ENCODE measurements at regions not wholly inside any gene's neighbourhood (a gene's known extent, or its start where the extent isn't known, plus 50 kb on each side); places are given as distances from the start of the nearest gene placed in this dataset.
"Not testable (repeated sequence)": the region's sequence is repeated elsewhere in the genome, so short reads cannot be mapped to it uniquely, and the experiment has no call there.

DNA sequence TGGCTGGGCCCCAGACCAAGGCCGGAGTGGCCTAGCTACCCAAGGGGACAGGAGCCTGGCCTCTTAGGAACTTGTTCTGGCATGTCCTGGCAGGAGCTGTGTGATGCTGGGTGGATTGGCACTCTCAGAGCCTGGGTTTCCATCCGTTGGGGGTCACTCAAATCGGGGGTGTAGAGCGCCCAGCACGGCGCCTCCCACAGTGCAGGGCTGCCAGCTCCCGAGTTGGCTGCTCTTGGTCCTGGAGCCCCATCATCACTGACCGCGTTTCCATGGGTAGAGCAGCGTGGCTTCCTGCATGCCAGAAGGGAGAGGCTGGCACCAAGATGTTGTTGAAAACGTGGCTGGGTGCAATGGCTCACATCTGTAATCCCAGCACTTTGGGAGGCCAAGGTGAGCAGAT lies 70.3 kb downstream of the UNCX start:
- Histone ChIP-seq H3K27me3 (ENCODE audit: control insufficient read depth, insufficient read depth, low read length) (peaks cover 20% of the 10 kb centered on the region), H3K4me1 (ENCODE audit: control insufficient read depth, insufficient read depth, low read length) (no peaks in the 10 kb centered on the region), H3K36me3 (ENCODE audit: control insufficient read depth, insufficient read depth, low read length) (no peaks in the 10 kb centered on the region), H3K9ac (ENCODE audit: low read length) (no peak overlapping the region), H3K9me3 (ENCODE audit: control insufficient read depth, low read length) (no peaks in the 10 kb centered on the region), H3K4me3 (ENCODE audit: low read length) (no peak overlapping the region)

DNA sequence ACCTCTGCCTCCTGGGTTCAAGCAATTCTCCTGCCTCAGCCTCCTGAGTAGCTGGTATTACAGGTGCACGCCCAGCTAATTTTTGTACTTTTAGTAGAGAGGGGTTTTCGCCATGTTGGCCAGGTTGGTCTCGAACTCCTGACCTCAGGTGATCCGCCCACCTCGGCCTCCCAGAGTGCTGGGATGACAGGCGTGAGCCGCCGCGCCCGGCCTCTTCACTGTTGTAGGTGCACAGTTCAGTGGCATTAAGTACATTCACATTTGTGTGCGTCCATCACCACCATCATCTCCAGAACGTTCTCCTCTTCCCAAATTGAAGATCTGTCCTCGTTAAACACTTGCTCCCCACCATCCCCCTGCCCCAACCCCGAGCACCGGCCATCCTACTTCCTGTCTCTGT lies 71.3 kb downstream of the UNCX start:
- H3K4me3 ChIP-seq (ENCODE audit: low read length); H3K9me3 ChIP-seq (ENCODE audit: control insufficient read depth, low read length); H3K9ac ChIP-seq (ENCODE audit: low read length); H3K27me3 ChIP-seq (ENCODE audit: control insufficient read depth, insufficient read depth, low read length); H3K36me3 ChIP-seq (ENCODE audit: control insufficient read depth, insufficient read depth, low read length); H3K4me1 ChIP-seq (ENCODE audit: control insufficient read depth, insufficient read depth, low read length): not testable (repeated sequence)

DNA sequence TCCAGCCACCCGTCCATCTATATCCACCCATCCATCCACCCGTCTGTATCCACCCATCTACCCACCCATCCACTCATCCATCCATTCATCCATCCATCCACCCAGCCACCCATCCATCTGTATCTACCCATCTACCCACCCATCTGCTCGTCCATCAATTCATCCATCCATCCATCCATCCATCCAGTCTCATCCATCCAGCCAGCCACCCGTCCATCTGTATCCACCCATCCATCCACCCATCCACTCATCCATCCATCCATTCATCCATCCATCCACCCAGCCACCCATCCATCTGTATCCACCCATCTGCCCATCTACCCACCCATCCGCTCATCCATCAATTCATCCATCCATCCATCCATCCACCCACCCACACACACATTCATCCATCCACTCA lies 73.2 kb downstream of the UNCX start:
- Histone ChIP-seq H3K9me3 (ENCODE audit: control insufficient read depth, low read length) (no peaks in the 10 kb centered on the region), H3K9ac (ENCODE audit: low read length) (no peak overlapping the region), H3K4me3 (ENCODE audit: low read length) (no peak overlapping the region), H3K4me1 (ENCODE audit: control insufficient read depth, insufficient read depth, low read length) (no peaks in the 10 kb centered on the region), H3K36me3 (ENCODE audit: control insufficient read depth, insufficient read depth, low read length) (no peaks in the 10 kb centered on the region), H3K27me3 (ENCODE audit: control insufficient read depth, insufficient read depth, low read length) (no peaks in the 10 kb centered on the region)

DNA sequence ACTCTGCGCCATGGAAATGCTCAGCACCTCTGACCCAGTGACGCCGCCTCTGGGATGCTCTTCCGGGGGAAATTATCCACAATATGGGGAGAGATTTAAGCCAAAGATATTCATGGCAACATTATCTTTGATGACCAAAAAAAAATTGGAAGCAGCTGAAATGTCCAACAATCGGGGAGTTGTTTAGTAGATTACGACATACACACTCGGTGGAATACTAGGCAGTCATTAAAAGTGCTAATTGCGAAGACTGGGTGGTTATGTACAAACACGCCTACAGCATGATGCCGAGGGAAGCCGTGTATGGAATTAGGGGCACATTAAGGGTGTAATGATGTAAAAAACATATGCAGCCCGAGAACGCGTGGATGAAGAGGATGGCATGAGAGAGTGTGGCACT lies 75.2 kb downstream of the UNCX start:
- no peaks in the 10 kb centered on the region for H3K36me3 ChIP-seq (ENCODE audit: control insufficient read depth, insufficient read depth, low read length)
- H3K4me3 ChIP-seq (ENCODE audit: low read length) = no peak overlapping the region
- no peaks in the 10 kb centered on the region for H3K4me1 ChIP-seq (ENCODE audit: control insufficient read depth, insufficient read depth, low read length)
- H3K9me3 ChIP-seq (ENCODE audit: control insufficient read depth, low read length) = no peaks in the 10 kb centered on the region
- H3K9ac ChIP-seq (ENCODE audit: low read length) = no peak overlapping the region
- no peaks in the 10 kb centered on the region for H3K27me3 ChIP-seq (ENCODE audit: control insufficient read depth, insufficient read depth, low read length)

DNA sequence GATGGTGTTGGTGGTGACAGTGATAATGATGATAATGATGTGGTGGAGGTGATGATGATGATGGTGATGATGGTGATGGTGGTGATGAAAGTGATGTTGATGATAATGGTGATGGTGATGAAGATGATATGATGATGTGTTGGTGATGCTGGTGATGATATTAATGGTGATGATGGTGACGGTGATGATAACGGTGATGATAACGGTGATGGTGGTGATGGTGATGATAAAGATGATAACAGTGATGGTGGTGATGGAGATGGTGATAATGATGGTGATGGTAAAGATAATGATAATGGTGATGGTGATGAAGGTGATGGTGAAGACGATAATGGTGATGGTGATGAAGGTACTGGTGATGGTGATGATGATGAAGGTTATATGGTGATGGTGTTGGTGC lies 76.6 kb downstream of the UNCX start:
- Histone ChIP-seq H3K27me3 (ENCODE audit: control insufficient read depth, insufficient read depth, low read length) (no peaks in the 10 kb centered on the region), H3K4me3 (ENCODE audit: low read length) (no peak overlapping the region), H3K9me3 (ENCODE audit: control insufficient read depth, low read length) (no peaks in the 10 kb centered on the region)

DNA sequence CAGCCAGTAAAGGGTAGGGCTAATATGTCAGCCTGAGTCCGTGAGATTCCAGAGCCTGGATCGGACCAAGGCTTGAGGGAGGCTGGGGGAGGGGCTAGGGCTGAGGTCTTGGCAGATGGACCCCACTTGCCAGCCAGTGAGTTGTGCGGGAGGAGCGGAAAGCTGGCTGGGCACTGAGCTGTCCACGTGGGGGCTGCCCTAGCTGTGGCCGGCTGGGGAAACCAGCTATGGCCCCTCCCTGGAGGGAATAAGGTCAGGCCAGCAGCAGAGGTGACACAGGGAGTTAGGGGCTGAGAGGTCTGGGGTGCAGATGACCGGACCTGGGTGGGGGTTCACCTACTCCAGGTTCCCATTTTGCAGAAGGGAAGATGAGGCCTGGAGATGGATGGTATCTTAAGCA lies 77.3 kb downstream of the UNCX start:
- Histone ChIP-seq H3K9me3 (ENCODE audit: control insufficient read depth, low read length) (no peaks in the 10 kb centered on the region), H3K4me1 (ENCODE audit: control insufficient read depth, insufficient read depth, low read length) (no peaks in the 10 kb centered on the region), H3K36me3 (ENCODE audit: control insufficient read depth, insufficient read depth, low read length) (no peaks in the 10 kb centered on the region), H3K27me3 (ENCODE audit: control insufficient read depth, insufficient read depth, low read length) (no peaks in the 10 kb centered on the region), H3K9ac (ENCODE audit: low read length) (no peak overlapping the region), H3K4me3 (ENCODE audit: low read length) (no peak overlapping the region)

More for the DNA sequence above, 76.6 kb downstream of the UNCX start:
- no peaks in the 10 kb centered on the region for H3K36me3 ChIP-seq (ENCODE audit: control insufficient read depth, insufficient read depth, low read length)
- H3K9ac ChIP-seq (ENCODE audit: low read length) = no peak overlapping the region
- H3K4me1 ChIP-seq (ENCODE audit: control insufficient read depth, insufficient read depth, low read length) = no peaks in the 10 kb centered on the region

DNA sequence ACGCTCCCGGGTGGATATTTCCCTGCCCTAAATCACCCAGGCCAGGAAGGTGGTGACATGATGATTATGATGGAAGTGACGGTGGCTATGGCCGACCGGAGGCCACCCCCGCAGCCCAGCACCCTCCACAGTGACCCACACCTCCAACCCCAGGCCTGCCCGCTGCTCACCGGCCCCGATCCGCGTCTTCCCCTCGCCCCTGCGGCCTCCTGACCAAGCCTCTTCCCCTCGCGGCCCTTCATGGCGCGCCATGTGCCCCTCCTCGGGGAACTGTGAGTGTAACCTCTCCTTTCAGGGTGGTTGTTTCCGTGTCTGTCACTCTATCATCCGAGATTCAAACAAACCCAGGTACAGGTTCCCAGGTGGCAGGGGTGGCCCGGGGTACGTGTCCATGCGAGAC lies 78.3 kb downstream of the UNCX start:
- Histone ChIP-seq H3K4me3 (ENCODE audit: low read length) (no peak overlapping the region), H3K36me3 (ENCODE audit: control insufficient read depth, insufficient read depth, low read length) (no peaks in the 10 kb centered on the region), H3K27me3 (ENCODE audit: control insufficient read depth, insufficient read depth, low read length) (no peaks in the 10 kb centered on the region), H3K4me1 (ENCODE audit: control insufficient read depth, insufficient read depth, low read length) (no peaks in the 10 kb centered on the region), H3K9ac (ENCODE audit: low read length) (no peak overlapping the region), H3K9me3 (ENCODE audit: control insufficient read depth, low read length) (no peaks in the 10 kb centered on the region)

DNA sequence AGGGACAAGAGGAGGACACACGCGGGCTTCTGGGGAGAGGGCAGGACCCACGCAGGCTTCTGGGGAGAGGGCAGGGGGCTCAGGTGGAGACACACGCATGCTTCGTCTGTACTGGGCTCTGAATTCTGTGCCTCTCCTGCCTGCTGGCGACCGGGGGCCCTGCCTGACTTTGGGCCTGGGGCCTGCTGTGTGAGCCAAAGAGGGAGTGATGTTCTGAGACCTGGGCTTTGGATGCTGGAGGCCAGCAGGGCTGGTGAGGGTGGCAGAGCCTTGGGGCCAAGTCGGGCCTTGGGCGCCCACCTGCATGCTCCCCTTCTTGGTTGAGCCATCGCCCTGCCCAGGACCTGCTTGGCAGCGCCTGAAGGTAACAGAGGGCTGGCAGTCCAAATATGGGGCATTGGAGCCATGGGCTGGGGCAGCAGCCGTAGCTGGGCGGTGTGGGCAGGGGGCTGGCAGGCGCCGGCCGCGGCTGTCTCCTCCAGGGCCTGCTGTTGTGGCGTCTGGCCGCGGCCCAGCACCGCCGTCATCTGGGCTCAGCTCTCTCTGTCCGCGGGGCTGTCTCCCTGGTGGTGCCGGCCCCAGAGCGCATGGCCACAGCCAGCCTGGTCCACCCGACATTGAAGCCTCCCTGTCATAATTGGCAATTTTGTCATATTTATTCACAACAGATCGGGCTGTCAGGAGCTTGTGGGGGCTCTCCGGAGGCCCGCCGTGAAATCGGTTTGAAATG lies 78.9 kb downstream of the UNCX start:
- no peaks in the 10 kb centered on the region for H3K9me3 ChIP-seq (ENCODE audit: control insufficient read depth, low read length)
- H3K9ac ChIP-seq (ENCODE audit: low read length) = no peak overlapping the region
- no peaks in the 10 kb centered on the region for H3K27me3 ChIP-seq (ENCODE audit: control insufficient read depth, insufficient read depth, low read length)
- no peaks in the 10 kb centered on the region for H3K36me3 ChIP-seq (ENCODE audit: control insufficient read depth, insufficient read depth, low read length)
- H3K4me3 ChIP-seq (ENCODE audit: low read length) = no peak overlapping the region
- H3K4me1 ChIP-seq (ENCODE audit: control insufficient read depth, insufficient read depth, low read length) = no peaks in the 10 kb centered on the region

DNA sequence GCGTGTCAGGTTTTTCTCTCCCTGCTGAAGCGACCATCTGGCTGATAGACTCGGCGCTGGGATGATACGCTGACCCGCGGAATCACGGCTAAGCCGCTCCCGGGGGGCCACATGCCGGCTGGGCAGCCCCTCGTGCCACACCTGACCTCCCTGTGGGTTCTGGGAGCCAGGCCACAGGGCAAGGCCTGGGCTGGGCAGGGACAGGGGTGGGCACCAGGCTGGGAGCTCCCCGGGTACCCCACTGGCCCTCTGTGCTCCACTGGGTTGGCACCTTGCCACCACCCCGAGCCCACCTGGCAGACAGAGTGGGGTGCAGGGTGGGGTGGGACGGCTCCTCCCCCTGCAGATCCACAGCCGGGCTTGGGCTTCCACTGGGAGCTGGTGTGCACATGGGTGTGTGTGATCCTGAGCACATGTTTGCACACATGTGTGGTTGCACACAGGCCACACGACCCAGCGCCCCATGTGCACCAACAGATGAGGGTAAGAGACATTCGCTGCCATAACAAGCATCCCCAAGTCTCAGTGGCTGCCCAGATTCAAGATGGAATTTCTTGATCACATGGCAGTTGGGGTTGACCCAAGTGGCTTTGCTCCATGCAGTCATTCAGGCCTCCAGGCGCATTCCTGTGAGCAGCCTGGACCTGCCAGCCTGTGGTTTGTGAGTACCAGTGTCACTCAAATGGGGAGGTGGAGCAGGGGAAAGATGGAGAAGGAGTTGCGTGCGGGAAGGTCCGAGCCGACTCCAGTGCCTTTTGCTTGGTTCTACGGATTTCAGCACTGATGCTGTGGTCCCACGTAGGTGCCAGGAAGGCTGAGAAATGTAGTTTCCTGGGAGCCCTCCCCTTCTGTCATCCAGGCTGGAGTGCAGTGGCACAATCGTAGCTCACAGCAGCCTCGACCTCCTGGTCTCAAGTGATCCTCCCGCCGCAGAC lies 79.7 kb downstream of the UNCX start:
- Histone ChIP-seq H3K27me3 (ENCODE audit: control insufficient read depth, insufficient read depth, low read length) (no peaks in the 10 kb centered on the region), H3K9me3 (ENCODE audit: control insufficient read depth, low read length) (no peaks in the 10 kb centered on the region), H3K4me1 (ENCODE audit: control insufficient read depth, insufficient read depth, low read length) (no peaks in the 10 kb centered on the region), H3K9ac (ENCODE audit: low read length) (no peak overlapping the region), H3K36me3 (ENCODE audit: control insufficient read depth, insufficient read depth, low read length) (no peaks in the 10 kb centered on the region), H3K4me3 (ENCODE audit: low read length) (no peak overlapping the region)

DNA sequence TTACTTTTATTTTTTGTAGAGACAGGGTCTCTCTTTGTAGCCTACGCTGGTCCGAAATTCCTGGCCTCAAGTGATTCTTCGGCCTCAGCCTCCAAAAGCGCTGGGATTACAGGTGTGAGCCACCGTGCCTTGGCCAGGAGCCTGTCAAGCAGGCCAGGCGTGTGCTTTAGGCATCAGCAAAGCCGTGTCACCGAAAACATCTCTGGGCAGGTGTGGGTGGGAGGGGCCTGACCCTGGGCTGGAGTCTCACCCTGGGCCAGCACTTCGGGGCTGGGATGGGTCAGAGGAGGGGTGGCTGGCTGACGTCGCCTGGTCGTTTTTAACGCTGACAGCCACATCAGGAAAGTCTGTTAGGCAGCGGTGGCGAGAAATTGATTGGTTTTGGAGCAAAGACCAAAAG lies 80.9 kb downstream of the UNCX start:
- Histone ChIP-seq H3K4me1 (ENCODE audit: control insufficient read depth, insufficient read depth, low read length) (no peaks in the 10 kb centered on the region), H3K27me3 (ENCODE audit: control insufficient read depth, insufficient read depth, low read length) (peaks cover 2% of the 10 kb centered on the region), H3K9me3 (ENCODE audit: control insufficient read depth, low read length) (no peaks in the 10 kb centered on the region), H3K36me3 (ENCODE audit: control insufficient read depth, insufficient read depth, low read length) (no peaks in the 10 kb centered on the region), H3K9ac (ENCODE audit: low read length) (no peak overlapping the region), H3K4me3 (ENCODE audit: low read length) (no peak overlapping the region)

DNA sequence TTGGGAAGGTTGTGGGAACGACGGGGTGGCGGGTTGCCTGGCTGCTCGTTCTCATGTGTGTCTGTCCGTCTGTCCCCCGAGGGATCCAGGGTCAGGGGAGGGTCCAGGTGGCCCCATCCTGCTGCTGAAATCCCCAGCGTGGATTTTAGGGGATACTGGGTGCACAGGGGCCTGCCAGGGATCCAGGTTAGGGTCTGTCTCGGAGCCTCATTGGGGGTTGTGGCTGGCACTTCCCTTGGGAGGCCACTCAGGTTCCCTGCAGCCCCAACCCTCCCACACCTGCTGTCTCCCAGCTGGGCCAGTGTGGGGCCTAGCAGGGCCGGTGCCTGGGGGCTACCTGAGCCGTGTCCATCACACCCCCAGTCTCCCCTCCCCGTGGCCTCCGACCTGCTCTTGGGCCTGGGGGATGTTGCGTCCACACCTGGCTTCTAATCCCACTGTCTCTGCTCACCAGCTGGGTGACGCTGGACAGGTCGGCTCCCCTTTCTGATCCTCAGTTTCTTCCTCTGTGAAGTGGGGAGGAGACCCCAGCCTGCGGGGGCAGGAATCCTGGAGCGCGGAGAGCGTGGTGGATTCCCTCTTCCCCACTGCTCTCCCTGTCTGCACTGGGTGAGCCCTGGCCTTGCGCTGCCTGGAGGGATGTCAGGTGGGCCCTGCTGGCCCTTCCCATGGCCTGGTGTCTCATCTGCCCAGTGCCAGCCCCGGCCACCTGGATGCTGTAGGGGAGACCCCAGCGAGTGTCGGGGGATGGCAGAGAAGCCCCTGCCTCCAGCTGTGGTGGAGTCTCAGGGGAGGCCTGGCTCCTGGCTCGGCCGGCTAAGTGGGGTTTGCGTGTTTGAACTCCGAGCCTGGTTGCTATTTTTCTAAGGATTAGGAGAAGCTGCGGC lies 81.6 kb downstream of the UNCX start:
- H3K9me3 ChIP-seq (ENCODE audit: control insufficient read depth, low read length) = no peaks in the 10 kb centered on the region
- H3K36me3 ChIP-seq (ENCODE audit: control insufficient read depth, insufficient read depth, low read length) = no peaks in the 10 kb centered on the region
- no peak overlapping the region for H3K4me3 ChIP-seq (ENCODE audit: low read length)
- peaks cover 5% of the 10 kb centered on the region for H3K27me3 ChIP-seq (ENCODE audit: control insufficient read depth, insufficient read depth, low read length)
- no peak overlapping the region for H3K9ac ChIP-seq (ENCODE audit: low read length)
- H3K4me1 ChIP-seq (ENCODE audit: control insufficient read depth, insufficient read depth, low read length) = no peaks in the 10 kb centered on the region
